Left ventricle myocardium inferior (tissue), 1 donor: ENCODE measurements at regions not wholly inside any gene's neighbourhood (a gene's known extent, or its start where the extent isn't known, plus 50 kb on each side); places are given as distances from the start of the nearest gene placed in this dataset.

Source experiments
- DNase-seq: peaks from one replicate; pipeline ENCODE4 v3.0.0-alpha.2; 2020
- H3K27ac ChIP-seq: fragments of 200-600 bp; replicated peaks from 2 replicates; pipeline ENCODE4 v1.8.0; 2021
- H3K27me3 ChIP-seq: fragments of 200-600 bp; 2 replicates; pipeline ENCODE4 v1.8.0; 2021; ENCODE audit warnings: low read depth
- H3K36me3 ChIP-seq: fragments of 200-600 bp; 2 replicates; pipeline ENCODE4 v1.8.0; 2021
- H3K4me1 ChIP-seq: fragments of 200-600 bp; 2 replicates; pipeline ENCODE4 v1.8.0; 2021
- H3K4me3 ChIP-seq: fragments of 200-600 bp; 2 replicates; pipeline ENCODE4 v1.8.0; 2021; ENCODE audit warnings: mild to moderate bottlenecking, moderate library complexity
- H3K9me3 ChIP-seq: fragments of 200-600 bp; replicated peaks from 2 replicates; pipeline ENCODE4 v1.8.0; 2021
- CTCF ChIP-seq: fragments of 200-600 bp; IDR thresholded peaks from 2 replicates; pipeline ENCODE4 v1.8.0; 2021; ENCODE audit warnings: antibody characterized with exemption, mild to moderate bottlenecking, borderline replicate concordance
- intact Hi-C: fragments of 100-400 bp; cut with micrococcal nuclease; formaldehyde crosslinking; loops from one replicate; pipeline ENCODE4 v1.11.0; 2022
- donor health status: DM: no; HTN: yes; CAD: no; lungs with severe emphysema.

DNA sequence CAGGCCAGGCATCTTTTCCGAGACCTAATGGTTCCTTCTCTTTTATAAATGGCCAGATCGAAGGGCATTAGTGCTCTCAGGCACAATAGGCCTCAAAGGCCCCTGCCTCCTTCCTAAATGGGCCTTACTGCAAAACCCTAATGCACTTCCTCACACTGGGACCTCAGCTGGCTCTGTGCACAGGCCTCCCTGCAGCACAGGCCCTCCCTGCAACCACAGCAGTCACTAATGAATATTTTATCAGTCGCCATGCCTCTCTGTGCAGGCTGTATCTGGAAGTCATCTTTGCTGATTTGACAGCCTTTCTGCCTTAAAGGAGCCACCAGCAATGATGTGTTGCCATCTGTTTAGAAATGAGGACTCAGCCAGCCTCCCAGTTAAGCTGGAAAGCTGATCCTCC is 54.9 kb upstream of the SDK1 start:
- TF ChIP-seq CTCF, result no peak
- Histone ChIP-seq H3K4me3 (no peak overlapping the region), H3K36me3 (peaks cover 3% of the 10 kb centered on the region), H3K27me3 (no peaks in the 10 kb centered on the region), H3K9me3 (peaks cover 14% of the 10 kb centered on the region), H3K4me1 (no peaks in the 10 kb centered on the region), H3K27ac (no peak overlapping the region)
- intact Hi-C loops, result no loop called here
- no peak for DNase-seq

DNA sequence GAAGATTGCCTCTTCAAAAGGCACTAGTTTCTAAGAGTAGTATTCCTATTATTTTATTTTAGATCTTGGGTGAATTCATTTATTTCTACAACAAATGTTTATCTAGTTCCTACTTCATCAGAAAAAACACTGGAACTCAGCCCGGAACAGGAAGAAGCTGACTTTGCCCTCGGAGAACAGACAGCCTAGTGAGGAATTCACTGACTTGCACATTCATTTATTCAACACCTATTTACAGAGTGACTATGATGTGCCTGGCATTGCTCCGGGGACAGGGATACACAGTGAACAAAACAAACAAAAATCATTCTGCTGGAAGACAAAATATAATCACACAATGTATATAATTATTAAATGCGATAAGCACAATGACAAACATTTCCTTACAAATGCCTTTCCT is 54.4 kb upstream of the SDK1 start:
- Histone ChIP-seq H3K27ac (no peak overlapping the region), H3K9me3 (peaks cover 15% of the 10 kb centered on the region), H3K27me3 (no peaks in the 10 kb centered on the region), H3K36me3 (peaks cover 3% of the 10 kb centered on the region), H3K4me1 (no peaks in the 10 kb centered on the region), H3K4me3 (no peak overlapping the region)
- TF ChIP-seq CTCF, result no peak
- intact Hi-C loops, result no loop called here
- DNase-seq, result no peak

DNA sequence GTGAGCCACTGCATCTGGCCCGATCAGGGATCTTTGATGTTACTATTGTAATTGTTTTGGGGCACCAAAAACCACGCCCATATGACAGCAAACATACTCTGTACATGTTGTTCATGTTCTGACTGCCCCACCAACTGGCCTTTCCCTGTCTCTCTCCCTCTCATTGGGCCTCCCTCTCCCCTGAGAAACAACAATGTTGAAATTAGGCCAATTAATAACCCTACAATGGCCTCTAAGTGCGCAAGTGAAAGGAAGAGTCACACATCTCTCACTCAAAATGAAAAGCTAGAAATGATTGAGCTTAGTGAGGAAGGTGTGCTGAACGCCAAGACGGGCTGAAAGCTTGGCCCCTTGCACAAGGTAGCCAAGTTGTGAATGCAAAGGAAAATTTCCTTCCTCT is 50.3 kb upstream of the SDK1 start:
- H3K27me3 ChIP-seq, result peaks cover 3% of the 10 kb centered on the region
- peaks cover 20% of the 10 kb centered on the region for H3K9me3 ChIP-seq
- H3K4me1 ChIP-seq, result no peaks in the 10 kb centered on the region
- H3K27ac ChIP-seq, result no peak overlapping the region
- H3K4me3 ChIP-seq, result no peak overlapping the region
- no peak for DNase-seq
- H3K36me3 ChIP-seq, result peaks cover 3% of the 10 kb centered on the region
- TF ChIP-seq CTCF, result no peak
- intact Hi-C loops, result no loop called here
